ENCODE measurements at regions not wholly inside any gene's neighbourhood (a gene's known extent, or its start where the extent isn't known, plus 50 kb on each side); places are given as distances from the start of the nearest gene placed in this dataset.

DNA sequence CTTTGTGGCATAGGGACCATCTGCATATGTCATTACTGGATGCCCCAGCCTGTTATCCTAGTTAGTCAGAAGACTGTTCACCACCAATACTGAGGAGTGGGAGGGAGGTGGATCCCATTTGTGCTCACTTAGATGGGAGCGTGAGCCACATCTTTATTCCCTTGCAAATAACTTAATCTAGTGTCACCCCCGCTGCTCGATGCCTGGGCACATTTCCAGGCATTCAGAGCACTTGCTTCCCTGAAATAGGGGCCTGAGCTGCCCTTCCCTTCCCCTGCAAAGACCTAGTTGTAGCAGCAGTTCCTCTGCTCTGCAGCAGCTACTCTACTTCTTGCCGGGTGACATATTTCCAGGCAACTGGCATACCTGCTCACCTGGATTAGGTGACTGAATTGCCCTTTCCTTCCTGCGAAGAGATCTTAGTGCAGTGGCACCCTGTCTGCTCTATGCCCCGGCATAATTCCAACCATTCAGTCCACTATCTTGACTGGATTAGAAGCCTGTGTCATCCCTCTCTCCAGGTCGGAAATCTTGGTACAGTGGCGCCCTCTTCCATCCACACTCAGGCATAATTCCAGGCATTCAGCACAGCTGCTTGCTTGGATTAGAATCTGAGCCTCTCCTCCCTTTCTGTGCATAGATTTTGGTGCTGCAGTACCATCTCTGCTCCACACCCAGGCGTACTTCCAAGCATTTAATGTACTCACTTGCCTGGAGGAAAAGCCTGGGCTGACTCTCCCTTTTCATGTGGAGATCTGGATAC, 1389.1 kb upstream of the TMEFF2 start:
- no peak for DNase-seq

- DNase-seq = no peak
Measured at GRCh38 chr2:193581807-193582206, 1387.1 kb upstream of the TMEFF2 start.

- DNase-seq = no peak
Measured at GRCh38 chr2:193580176-193580950, 1385.6 kb upstream of the TMEFF2 start.

- DNase-seq = no peak
Measured at GRCh38 chr2:193566886-193567285, 1372.2 kb upstream of the TMEFF2 start.

- no peak for DNase-seq
Measured at GRCh38 chr2:193566276-193566675, 1371.5 kb upstream of the TMEFF2 start.

DNA sequence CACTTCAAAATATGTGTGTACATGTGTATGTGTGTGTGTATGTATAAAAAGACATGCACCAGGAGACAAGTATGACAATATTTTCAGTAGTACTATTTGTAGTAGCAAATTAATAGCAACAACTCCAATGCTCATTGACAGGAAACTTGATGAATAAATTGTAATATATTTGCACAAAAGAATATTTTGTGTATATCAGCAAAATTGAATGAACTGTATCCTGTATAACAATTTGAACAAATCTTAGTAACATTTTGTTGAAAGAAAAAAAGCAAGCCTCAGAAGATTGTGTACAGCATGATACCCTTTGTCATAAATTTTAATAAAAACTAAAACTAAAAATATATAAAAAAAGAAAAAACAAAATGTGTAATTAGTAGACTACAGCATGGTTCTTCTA, 1367.3 kb upstream of the TMEFF2 start:
- no peak for DNase-seq

DNA sequence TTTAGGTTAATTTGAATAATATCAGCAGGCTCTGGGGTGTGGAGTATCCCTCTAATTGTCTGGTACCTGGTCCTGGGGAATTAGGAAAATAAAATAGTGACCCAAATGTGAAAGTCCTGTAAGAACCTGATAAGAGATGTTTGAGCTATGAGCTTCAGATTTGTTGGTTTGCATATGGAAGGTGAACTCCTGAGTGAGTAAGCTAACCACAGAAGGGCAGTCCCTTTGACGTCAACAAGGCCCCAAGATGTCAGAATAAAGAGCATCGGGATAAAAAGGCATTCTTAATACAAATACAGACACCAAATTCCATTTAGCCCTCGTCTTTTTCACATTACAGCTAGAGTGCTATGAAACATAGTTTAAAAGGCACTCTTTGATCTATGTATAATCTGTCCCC, 1366.3 kb upstream of the TMEFF2 start:
- no peak for DNase-seq

GRCh38 chr2:193556766-193557470, 1362.2 kb upstream of the TMEFF2 start:
- DNase-seq = no peak

DNA sequence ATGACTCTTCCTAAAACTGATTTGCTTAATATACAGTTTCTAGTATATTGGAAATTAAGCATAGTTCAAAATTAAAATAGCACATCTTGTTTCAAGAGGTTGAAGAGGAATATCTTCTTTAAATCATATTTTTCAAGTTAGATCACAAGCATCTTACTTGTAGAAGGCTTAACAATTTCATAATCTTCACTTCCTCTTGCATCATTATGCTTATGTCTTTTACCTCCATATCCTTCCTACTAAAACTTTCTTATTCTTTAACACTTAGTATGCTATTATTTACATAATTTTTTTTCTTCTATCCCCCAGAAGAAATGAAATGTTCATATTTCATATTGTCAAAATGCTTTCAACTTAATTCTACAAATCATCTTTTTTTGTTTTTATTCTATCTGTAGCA, 1354.9 kb upstream of the TMEFF2 start:
- DNase-seq = no peak

DNA sequence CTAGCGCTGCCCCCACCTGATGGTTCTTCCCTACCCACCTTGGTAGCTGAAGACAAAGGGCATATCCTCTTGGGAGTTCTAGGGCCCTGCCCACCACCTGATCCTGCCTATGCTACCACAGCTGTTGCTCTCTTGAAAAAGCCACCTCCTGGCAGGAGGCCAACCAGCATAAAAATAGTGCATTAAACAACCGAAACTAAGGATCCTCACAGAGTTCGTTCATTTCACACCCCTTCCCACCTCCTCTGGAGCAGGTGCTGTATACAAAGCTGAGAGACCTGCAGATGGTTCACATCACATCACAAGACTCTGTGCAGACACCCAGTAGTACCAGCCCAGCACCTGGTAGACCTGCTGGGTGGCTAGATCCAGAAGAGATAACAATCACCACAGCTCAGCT, 1348.0 kb upstream of the TMEFF2 start:
- DNase-seq = no peak

- no peak for DNase-seq
Measured at GRCh38 chr2:193539188-193539587, 1344.5 kb upstream of the TMEFF2 start.

- no peak for DNase-seq
Measured at GRCh38 chr2:193538061-193538460, 1343.3 kb upstream of the TMEFF2 start.

- no peak for DNase-seq
Measured at GRCh38 chr2:193537531-193537930, 1342.8 kb upstream of the TMEFF2 start.

- no peak for DNase-seq
Measured at GRCh38 chr2:193528458-193528857, 1333.7 kb upstream of the TMEFF2 start.

GRCh38 chr2:193527146-193527545, 1332.4 kb upstream of the TMEFF2 start:
- DNase-seq = no peak

DNA sequence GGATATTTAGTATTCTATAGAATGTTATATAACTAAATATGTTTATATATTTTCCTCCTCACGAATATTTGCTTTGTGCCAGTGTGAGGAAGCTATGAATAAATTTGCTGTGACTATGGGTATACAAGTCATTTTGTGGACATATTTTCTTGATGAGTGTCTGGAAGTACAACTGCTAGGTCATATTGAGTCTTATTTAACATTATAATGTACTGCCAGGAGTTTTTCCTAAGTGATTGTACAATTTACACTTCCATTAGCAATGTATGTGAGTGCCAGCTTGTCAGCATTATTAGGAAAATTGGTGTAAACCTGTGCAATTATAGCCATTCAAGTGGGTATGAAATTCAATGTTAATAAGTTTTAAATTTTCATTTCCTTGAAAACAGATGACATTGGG, 1328.9 kb upstream of the TMEFF2 start:
- DNase-seq = no peak

DNA sequence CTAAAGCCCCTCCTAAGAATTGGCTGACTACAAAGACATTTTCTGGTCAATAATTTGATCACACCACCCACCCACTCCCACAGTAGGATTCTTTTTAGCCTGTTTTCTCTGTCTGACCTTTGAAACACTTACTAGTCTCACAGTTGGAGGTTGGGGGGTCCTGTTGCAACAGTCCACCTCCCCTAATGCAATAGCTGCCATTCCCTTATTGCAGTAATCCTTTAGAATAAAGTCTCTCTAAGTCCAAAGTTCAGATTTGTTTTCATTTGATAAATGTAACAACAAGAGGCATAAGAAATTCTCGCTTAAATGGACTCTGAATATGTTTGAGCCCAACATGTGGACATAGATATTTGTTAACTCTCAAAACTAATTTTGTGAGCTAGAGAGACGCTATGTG, 1326.8 kb upstream of the TMEFF2 start:
- no peak for DNase-seq

DNA sequence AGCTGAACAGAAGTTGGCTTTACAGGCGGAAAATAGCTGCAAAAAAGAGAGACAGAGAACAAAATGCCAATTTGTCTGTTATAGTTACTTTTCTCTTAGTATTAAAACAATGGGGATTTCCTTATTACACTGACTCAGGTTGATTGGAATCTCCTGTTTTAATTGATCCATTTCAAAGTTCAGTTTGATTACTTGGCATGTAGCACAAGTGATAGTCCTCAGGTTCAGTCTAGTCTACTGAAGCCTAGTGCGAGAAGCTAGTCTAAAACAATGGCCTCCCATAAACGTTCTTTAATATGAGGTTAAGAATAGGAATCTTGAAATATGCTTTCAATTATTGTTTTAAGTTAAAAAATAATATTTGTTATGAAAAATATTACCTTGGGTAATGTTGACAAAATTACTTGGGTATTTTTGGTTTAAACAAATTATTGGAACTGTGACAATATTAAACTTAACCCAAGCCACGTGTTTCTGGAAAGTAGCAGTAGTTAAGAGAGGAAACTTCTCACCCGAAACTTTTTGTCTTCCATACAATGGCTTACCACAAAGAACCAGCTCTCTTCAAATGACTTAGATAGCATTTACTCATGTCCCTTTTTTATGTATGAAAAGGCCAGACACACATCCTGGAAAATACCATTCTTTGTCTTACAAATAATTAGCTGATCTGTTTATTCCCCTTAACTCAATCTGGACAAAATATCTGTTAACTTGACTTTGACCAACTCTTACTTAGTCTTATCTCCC, 1326.2 kb upstream of the TMEFF2 start:
- no peak for DNase-seq

GRCh38 chr2:193518041-193518817, 1323.5 kb upstream of the TMEFF2 start:
- no peak for DNase-seq

DNA sequence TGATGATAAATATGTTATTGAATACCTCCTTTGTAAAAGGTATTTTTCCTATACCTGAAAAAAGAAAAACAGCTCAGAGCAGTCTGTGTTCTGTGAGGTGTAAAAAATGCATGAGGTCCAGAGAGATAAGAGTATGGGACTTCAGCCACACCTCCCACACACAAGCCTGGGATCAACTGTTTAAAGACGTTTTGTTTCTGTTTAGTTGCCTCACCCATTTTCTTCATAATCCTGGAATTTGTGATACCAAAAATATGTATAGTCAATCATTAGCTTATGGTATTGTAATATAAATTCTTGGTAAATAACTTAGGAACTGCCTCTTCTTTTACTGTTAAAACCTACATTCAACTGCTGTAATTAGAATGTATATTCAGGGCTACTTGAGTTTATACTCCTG, 1322.9 kb upstream of the TMEFF2 start:
- no peak for DNase-seq

- DNase-seq = no peak
Measured at GRCh38 chr2:193506035-193506434, 1311.3 kb upstream of the TMEFF2 start.

- no peak for DNase-seq
Measured at GRCh38 chr2:193505620-193506019, 1310.9 kb upstream of the TMEFF2 start.

All from NCI-H187 (cell line).